Lower leg skin (tissue), 3 donors: ENCODE measurements at regions not wholly inside any gene's neighbourhood (a gene's known extent, or its start where the extent isn't known, plus 50 kb on each side); places are given as distances from the start of the nearest gene placed in this dataset.

Experiments used
- POLR2A ChIP-seq, 2 donors: fragments of 450-650 bp; IDR thresholded peaks; one replicate each; pipeline ENCODE4 v1.6.1; 2016 to 2017; ENCODE audit warnings: antibody characterized with exemption in 2 of 2, mild to moderate bottlenecking in 1 of 2, moderate library complexity in 1 of 2
- TF ChIP-seq, protein P1 (sequence below), 3 donors: fragments of 450-650 bp; IDR thresholded peaks; one replicate each; pipeline ENCODE4 v1.5.1; 2016; ENCODE audit warnings: antibody characterized with exemption in 3 of 3, mild to moderate bottlenecking in 3 of 3, moderate library complexity in 2 of 3

DNA sequence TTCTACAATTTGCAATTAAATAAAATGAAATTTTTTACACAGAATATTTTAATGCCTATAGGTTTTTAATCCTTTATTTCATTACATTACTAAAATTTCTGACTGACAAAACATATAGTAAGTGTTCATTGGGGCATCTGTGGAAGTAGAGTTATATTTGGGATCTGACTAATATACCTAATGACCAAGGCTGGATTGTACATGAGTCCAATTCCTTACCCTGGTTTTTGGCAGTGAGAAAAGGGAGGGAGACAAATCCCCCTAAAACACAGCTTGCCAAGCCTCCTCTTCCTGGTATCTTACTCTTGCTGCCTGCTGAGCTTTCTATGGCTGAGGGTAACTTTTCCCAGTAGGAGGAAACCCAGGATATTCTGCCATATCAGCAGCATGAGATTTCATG, 149.4 kb upstream of the CDH20 start:
- TF ChIP-seq, protein P1, sequence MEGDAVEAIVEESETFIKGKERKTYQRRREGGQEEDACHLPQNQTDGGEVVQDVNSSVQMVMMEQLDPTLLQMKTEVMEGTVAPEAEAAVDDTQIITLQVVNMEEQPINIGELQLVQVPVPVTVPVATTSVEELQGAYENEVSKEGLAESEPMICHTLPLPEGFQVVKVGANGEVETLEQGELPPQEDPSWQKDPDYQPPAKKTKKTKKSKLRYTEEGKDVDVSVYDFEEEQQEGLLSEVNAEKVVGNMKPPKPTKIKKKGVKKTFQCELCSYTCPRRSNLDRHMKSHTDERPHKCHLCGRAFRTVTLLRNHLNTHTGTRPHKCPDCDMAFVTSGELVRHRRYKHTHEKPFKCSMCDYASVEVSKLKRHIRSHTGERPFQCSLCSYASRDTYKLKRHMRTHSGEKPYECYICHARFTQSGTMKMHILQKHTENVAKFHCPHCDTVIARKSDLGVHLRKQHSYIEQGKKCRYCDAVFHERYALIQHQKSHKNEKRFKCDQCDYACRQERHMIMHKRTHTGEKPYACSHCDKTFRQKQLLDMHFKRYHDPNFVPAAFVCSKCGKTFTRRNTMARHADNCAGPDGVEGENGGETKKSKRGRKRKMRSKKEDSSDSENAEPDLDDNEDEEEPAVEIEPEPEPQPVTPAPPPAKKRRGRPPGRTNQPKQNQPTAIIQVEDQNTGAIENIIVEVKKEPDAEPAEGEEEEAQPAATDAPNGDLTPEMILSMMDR (IDR thresholded peaks at IDR 0.05): no peak
- TF ChIP-seq POLR2A (IDR thresholded peaks at IDR 0.05): no peak
